D721Med (cell line): ENCODE measurements at regions not wholly inside any gene's neighbourhood (a gene's known extent, or its start where the extent isn't known, plus 50 kb on each side); places are given as distances from the start of the nearest gene placed in this dataset.

Experiments used
- DNase-seq: peaks from one replicate; pipeline ENCODE4 v3.0.0; 2011; ENCODE audit warnings: low spot score; ENCODE audit not compliant: insufficient read length
- FAIRE-seq: peaks from 2 replicates; lab custom pipeline; 2011; peaks lifted over from hg19 to GRCh38; lab: Jason Lieb, UNC
- TF ChIP-seq, protein P1 (sequence below): IDR thresholded peaks from 2 replicates; pipeline ENCODE4 v1.5.1; 2012; ENCODE audit warnings: mild to moderate bottlenecking, control low read depth; ENCODE audit not compliant: insufficient read depth; ENCODE audit errors: missing control alignments

- FAIRE-seq, result no peak
- TF ChIP-seq, protein P1, sequence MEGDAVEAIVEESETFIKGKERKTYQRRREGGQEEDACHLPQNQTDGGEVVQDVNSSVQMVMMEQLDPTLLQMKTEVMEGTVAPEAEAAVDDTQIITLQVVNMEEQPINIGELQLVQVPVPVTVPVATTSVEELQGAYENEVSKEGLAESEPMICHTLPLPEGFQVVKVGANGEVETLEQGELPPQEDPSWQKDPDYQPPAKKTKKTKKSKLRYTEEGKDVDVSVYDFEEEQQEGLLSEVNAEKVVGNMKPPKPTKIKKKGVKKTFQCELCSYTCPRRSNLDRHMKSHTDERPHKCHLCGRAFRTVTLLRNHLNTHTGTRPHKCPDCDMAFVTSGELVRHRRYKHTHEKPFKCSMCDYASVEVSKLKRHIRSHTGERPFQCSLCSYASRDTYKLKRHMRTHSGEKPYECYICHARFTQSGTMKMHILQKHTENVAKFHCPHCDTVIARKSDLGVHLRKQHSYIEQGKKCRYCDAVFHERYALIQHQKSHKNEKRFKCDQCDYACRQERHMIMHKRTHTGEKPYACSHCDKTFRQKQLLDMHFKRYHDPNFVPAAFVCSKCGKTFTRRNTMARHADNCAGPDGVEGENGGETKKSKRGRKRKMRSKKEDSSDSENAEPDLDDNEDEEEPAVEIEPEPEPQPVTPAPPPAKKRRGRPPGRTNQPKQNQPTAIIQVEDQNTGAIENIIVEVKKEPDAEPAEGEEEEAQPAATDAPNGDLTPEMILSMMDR, result no peak
Measured at GRCh38 chr13:104450006-104450405, 1383.8 kb upstream of the SLC10A2 start.

GRCh38 chr13:104447348-104447747 lies 1381.1 kb upstream of the SLC10A2 start:
- TF ChIP-seq, protein P1, result no peak
- FAIRE-seq, result no peak
- DNase-seq, result no peak

More at GRCh38 chr13:104450006-104450405, 1383.8 kb upstream of the SLC10A2 start:
- no peak for DNase-seq

DNA sequence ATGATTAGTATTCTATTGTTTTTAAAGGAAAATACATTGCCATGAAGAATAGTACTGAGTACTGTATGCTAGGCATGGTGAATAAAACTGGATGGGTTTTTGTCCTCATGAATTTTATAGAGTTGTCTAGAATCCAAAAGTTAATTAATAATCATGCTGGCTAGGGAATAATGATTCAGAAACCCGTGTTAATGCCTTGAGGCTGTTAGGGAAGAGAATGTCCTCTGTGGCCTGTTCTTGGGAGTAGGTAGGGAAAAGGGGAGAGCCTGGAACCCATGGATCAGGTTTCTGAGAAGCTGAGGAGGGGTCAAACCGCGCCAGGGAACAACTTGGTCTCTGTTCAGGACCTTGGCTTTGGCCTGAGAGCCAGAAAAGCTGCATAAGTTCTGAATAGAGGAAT lies 1376.3 kb upstream of the SLC10A2 start:
- FAIRE-seq, result no peak
- TF ChIP-seq, protein P1, result no peak

GRCh38 chr13:104436555-104436954 lies 1370.3 kb upstream of the SLC10A2 start:
- TF ChIP-seq, protein P1, result no peak
- no peak for FAIRE-seq

More for the DNA sequence above, 1376.3 kb upstream of the SLC10A2 start:
- DNase-seq, result no peak

GRCh38 chr13:104431895-104432294 lies 1365.7 kb upstream of the SLC10A2 start:
- FAIRE-seq, result no peak

More at GRCh38 chr13:104436555-104436954, 1370.3 kb upstream of the SLC10A2 start:
- no peak for DNase-seq

GRCh38 chr13:104426435-104426834 lies 1360.2 kb upstream of the SLC10A2 start:
- no peak for FAIRE-seq

More at GRCh38 chr13:104431895-104432294, 1365.7 kb upstream of the SLC10A2 start:
- DNase-seq, result no peak
- TF ChIP-seq, protein P1, result no peak

DNA sequence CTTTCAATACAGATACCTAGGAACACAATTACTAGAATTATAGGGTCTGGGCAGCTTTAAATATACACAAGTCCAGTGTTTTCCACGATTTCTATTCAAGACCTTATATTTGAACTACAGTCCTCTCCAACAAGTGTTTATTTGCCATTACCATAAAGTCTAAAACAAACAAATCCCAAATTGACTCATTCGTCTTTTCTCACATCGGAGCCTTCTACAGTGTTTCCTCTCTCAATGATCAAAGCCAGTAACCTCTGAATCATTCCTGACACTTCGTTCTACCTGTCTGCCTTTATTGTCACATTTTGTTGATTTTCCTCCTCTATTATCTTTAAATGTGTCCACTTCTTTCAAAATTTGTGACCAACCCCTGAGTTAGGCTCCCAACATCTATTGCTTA lies 1356.5 kb upstream of the SLC10A2 start:
- FAIRE-seq (no peak), DNase-seq (no peak)
- TF ChIP-seq, protein P1, result no peak

More at GRCh38 chr13:104426435-104426834, 1360.2 kb upstream of the SLC10A2 start:
- TF ChIP-seq, protein P1, result no peak
- no peak for DNase-seq
